ENCODE measurements at regions not wholly inside any gene's neighbourhood (a gene's known extent, or its start where the extent isn't known, plus 50 kb on each side); places are given as distances from the start of the nearest gene placed in this dataset.

- Mint-ChIP-seq H3K9me3 (peaks cover 31% of the 10 kb centered on the region), H3K4me1 (peaks cover 5% of the 10 kb centered on the region), H3K27me3 (ENCODE audit: insufficient read depth) (no peaks in the 10 kb centered on the region), H3K4me3 (no peak overlapping the region), H3K27ac (no peak overlapping the region), H3K36me3 (ENCODE audit: low read depth) (peaks cover 4% of the 10 kb centered on the region)
- Histone ChIP-seq H3K27ac (ENCODE audit: low read depth, low read length) (no peak overlapping the region), H3K36me3 (ENCODE audit: control insufficient read depth, insufficient read depth, low read length) (no peaks in the 10 kb centered on the region), H3K4me3 (ENCODE audit: low read length) (no peak overlapping the region), H3K9ac (ENCODE audit: extremely low read depth, low read length, poor library complexity, severe bottlenecking) (no peak overlapping the region), H3K27me3 (ENCODE audit: control insufficient read depth, insufficient read depth, low read length, poor library complexity, severe bottlenecking) (no peaks in the 10 kb centered on the region), H3K9me3 (ENCODE audit: control insufficient read depth, low read length) (peaks cover 18% of the 10 kb centered on the region), H3K4me1 (ENCODE audit: control insufficient read depth, insufficient read depth, low read length) (no peaks in the 10 kb centered on the region)
- WGBS, 2 experiments (ENCODE audit: insufficient coverage in 1 of 2, insufficient read length in 1 of 2), result 87 to 88% methylated on average over 12 of the region's 12 CpGs
- DNase-seq, result no peak
- no peak for TF ChIP-seq CTCF (conservative IDR thresholded peaks at IDR 0.05)
Measured at GRCh38 chr16:10335681-10336080, 50.2 kb upstream of the ATF7IP2 start.

All from endodermal cell (in vitro differentiated cells).